CD8-positive, alpha-beta memory T cell (primary cell): ENCODE measurements at regions not wholly inside any gene's neighbourhood (a gene's known extent, or its start where the extent isn't known, plus 50 kb on each side); places are given as distances from the start of the nearest gene placed in this dataset.

ENCODE experiments used
- CTCF ChIA-PET: fragments of 350-600 bp; sonication (Branson Sonifier 250); formaldehyde crosslinking; loops from one replicate; lab custom pipeline; 2021; ENCODE audit warnings: antibody characterized with exemption; lab: Charles Lee
- POLR2A ChIA-PET: fragments of 350-600 bp; sonication (Branson Sonifier 250); formaldehyde crosslinking; loops from one replicate; lab custom pipeline; 2021; ENCODE audit warnings: antibody characterized with exemption; lab: Charles Lee
- DNase-seq, 5 donors: peaks; one replicate each; pipeline versions ENCODE4 v3.0.0 to v3.0.0-alpha.2; 2020 to 2022; ENCODE audit warnings: mixed read lengths in 1 of 5
- H3K27ac ChIP-seq: one replicate; pipeline ENCODE4 v1.7.0; 2013; ENCODE audit warnings: low read depth, mild to moderate bottlenecking, low read length, moderate library complexity
- H3K27me3 ChIP-seq: 2 replicates; pipeline ENCODE4 v1.7.0; 2013; ENCODE audit warnings: low read length, mild to moderate bottlenecking; ENCODE audit not compliant: insufficient read depth, poor library complexity, severe bottlenecking
- H3K36me3 ChIP-seq: 2 replicates; pipeline ENCODE4 v1.7.0; 2013; ENCODE audit warnings: mild to moderate bottlenecking, low read length, moderate library complexity; ENCODE audit not compliant: insufficient read depth
- H3K4me1 ChIP-seq: 2 replicates; pipeline ENCODE4 v1.7.0; 2013; ENCODE audit warnings: mild to moderate bottlenecking, low read length, moderate library complexity; ENCODE audit not compliant: insufficient read depth
- H3K4me3 ChIP-seq: 2 replicates; pipeline ENCODE4 v1.7.0; 2013; ENCODE audit warnings: mild to moderate bottlenecking, low read length
- H3K9me3 ChIP-seq: 2 replicates; pipeline ENCODE4 v1.7.0; 2013; ENCODE audit warnings: mild to moderate bottlenecking, low read length
- H3K27ac Mint-ChIP-seq, 8 donors: one replicate each; pipeline ENCODE4 v1.8.0; 2020 to 2021; ENCODE audit warnings: mixed read lengths in 8 of 8, mild to moderate bottlenecking in 6 of 8, inconsistent platforms in 3 of 8, moderate library complexity in 3 of 8
- H3K27me3 Mint-ChIP-seq, 2 donors: one replicate each; pipeline ENCODE4 v1.8.0; 2020 to 2021; ENCODE audit warnings: mixed read lengths in 2 of 2, mild to moderate bottlenecking in 1 of 2, moderate library complexity in 1 of 2
- H3K36me3 Mint-ChIP-seq, 3 donors: one replicate each; pipeline ENCODE4 v1.8.0; 2020 to 2021; ENCODE audit warnings: mixed read lengths in 3 of 3, inconsistent platforms in 1 of 3, mild to moderate bottlenecking in 1 of 3
- H3K4me1 Mint-ChIP-seq, 3 donors: one replicate each; pipeline ENCODE4 v1.8.0; 2020 to 2021; ENCODE audit warnings: mixed read lengths in 3 of 3, inconsistent platforms in 1 of 3, mild to moderate bottlenecking in 1 of 3
- H3K4me3 Mint-ChIP-seq, 7 donors: one replicate each; pipeline ENCODE4 v1.8.0; 2020 to 2021; ENCODE audit warnings: mixed read lengths in 7 of 7, mild to moderate bottlenecking in 6 of 7, moderate library complexity in 4 of 7, inconsistent platforms in 2 of 7
- H3K9me3 Mint-ChIP-seq, 5 donors: one replicate each; pipeline ENCODE4 v1.8.0; 2020 to 2022; ENCODE audit warnings: mixed read lengths in 5 of 5, mild to moderate bottlenecking in 3 of 5, moderate library complexity in 2 of 5, inconsistent platforms in 1 of 5

DNA sequence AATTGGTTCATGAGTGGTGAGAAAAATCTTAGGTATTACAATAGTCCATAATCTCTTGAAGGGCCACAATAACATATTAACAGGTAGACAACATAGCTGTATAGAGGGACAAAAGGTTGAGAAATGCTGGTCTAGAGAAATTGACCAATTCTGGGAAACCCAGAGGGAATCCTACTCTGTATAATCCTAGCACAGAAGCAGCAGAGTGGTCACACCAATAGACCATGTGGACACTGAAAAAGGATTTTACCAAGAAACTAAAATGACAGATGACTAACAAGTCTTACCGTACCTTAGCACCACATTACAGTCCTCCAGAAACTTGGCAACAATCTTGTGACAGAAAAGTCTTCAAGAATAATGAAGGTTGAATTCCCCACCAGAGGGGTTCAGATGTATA is 169.1 kb upstream of the PCDH18 start:
- no peak overlapping the region for H3K27ac ChIP-seq
- H3K9me3 Mint-ChIP-seq, result peaks cover 5 to 13% (median 8%) of the 10 kb centered on the region in 5 donors
- H3K36me3 Mint-ChIP-seq, result no peaks in the 10 kb centered on the region
- ChIA-PET POLR2A (no interaction called here), CTCF (no interaction called here)
- H3K27me3 ChIP-seq, result no peaks in the 10 kb centered on the region
- H3K27ac Mint-ChIP-seq, result no peak overlapping the region
- no peak for DNase-seq
- no peaks in the 10 kb centered on the region for H3K9me3 ChIP-seq
- H3K4me1 ChIP-seq, result no peaks in the 10 kb centered on the region
- no peak overlapping the region for H3K4me3 Mint-ChIP-seq
- no peaks in the 10 kb centered on the region for H3K4me1 Mint-ChIP-seq
- H3K4me3 ChIP-seq, result no peak overlapping the region
- no peaks in the 10 kb centered on the region for H3K36me3 ChIP-seq
- H3K27me3 Mint-ChIP-seq, result peaks cover 0 to 1% of the 10 kb centered on the region in 2 donors

DNA sequence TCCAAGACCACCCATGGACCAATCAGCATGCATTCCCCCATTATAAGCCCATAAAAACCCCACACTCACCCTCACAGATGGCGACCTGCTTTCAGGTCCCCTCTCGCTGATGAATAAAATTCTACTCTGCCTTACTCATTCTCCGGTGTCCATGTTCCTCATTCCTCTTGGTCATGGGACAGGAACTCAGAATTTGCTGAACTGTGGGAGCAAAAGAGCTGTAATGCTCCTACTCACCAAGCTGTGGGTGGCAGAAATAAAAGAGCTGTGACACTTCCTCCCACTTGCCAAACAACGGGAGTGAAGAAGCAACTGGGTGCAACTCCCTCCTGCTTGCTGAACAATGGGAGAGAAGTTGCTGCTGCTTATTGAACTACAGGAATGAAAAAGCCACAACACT is 168.5 kb upstream of the PCDH18 start:
- peaks cover 6 to 12% (median 9%) of the 10 kb centered on the region in 5 donors for H3K9me3 Mint-ChIP-seq
- H3K4me3 Mint-ChIP-seq, result no peak overlapping the region
- POLR2A ChIA-PET, result no interaction called here
- Histone ChIP-seq H3K27me3 (no peaks in the 10 kb centered on the region), H3K4me1 (no peaks in the 10 kb centered on the region), H3K36me3 (no peaks in the 10 kb centered on the region), H3K27ac (no peak overlapping the region), H3K9me3 (no peaks in the 10 kb centered on the region), H3K4me3 (no peak overlapping the region)
- CTCF ChIA-PET, result interaction anchor here (1.5 kb wide), 1 partner anchor 16 kb away, joined by 3 read pairs; no protein-coding TSS in a partner anchor
- no peak overlapping the region for H3K27ac Mint-ChIP-seq
- DNase-seq, result no peak
- H3K36me3 Mint-ChIP-seq, result no peaks in the 10 kb centered on the region
- H3K4me1 Mint-ChIP-seq, result no peaks in the 10 kb centered on the region
- H3K27me3 Mint-ChIP-seq, result no peaks in the 10 kb centered on the region

DNA sequence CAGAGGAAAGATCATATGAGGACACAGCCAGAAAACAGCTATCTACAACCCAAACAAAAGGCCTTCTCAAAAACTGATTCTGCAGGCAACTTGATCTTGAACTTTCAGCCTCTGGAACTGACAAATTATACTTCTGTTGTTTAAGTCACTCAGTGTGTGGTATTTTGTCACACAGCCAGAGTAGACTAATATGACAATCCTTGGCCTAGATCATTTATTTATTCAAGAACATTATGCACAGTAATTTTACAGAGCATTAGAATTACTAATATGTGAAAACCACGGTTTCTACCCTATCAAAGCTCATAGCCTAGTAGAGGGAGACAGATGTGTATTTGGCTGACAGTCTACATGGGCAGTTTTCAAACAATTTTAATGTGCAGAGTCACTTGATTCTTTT is 167.8 kb upstream of the PCDH18 start:
- H3K27ac ChIP-seq, result no peak overlapping the region
- Mint-ChIP-seq H3K4me1 (no peaks in the 10 kb centered on the region), H3K36me3 (no peaks in the 10 kb centered on the region), H3K4me3 (no peak overlapping the region), H3K27ac (no peak overlapping the region), H3K27me3 (no peaks in the 10 kb centered on the region), H3K9me3 (peaks cover 6 to 17% (median 11%) of the 10 kb centered on the region in 5 donors)
- no peaks in the 10 kb centered on the region for H3K4me1 ChIP-seq
- H3K9me3 ChIP-seq, result no peaks in the 10 kb centered on the region
- no peak for DNase-seq
- ChIA-PET CTCF (interaction anchor here (1.5 kb wide), 1 partner anchor 15 kb away, joined by 3 read pairs; no protein-coding TSS in a partner anchor), POLR2A (no interaction called here)
- no peaks in the 10 kb centered on the region for H3K36me3 ChIP-seq
- H3K4me3 ChIP-seq, result no peak overlapping the region
- no peaks in the 10 kb centered on the region for H3K27me3 ChIP-seq

DNA sequence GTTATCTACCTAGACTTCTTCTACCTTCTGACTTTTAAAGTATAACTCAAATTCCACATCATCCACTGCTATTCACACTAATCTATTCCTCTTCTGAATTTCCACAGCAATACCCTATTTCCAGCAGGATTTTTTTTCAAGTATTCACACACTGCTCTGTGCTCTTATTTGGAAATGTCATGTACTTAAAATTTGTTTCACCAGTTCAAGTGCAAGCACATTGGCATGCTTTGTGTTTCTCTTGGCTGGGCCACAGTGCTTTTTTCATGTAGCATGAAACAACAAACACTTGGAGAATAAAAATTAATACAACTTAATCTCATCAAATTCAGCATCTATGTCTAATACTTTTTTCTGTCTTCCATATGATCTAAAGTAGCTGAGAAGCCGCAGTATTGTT is 161.8 kb upstream of the PCDH18 start:
- no peaks in the 10 kb centered on the region for H3K4me1 Mint-ChIP-seq
- H3K27ac Mint-ChIP-seq, result no peak overlapping the region
- Histone ChIP-seq H3K27me3 (no peaks in the 10 kb centered on the region), H3K36me3 (no peaks in the 10 kb centered on the region), H3K27ac (no peak overlapping the region), H3K4me1 (no peaks in the 10 kb centered on the region), H3K4me3 (no peak overlapping the region), H3K9me3 (no peaks in the 10 kb centered on the region)
- ChIA-PET POLR2A (no interaction called here), CTCF (no interaction called here)
- peaks cover 5 to 17% (median 10%) of the 10 kb centered on the region in 5 donors for H3K9me3 Mint-ChIP-seq
- H3K27me3 Mint-ChIP-seq, result no peaks in the 10 kb centered on the region
- DNase-seq, result no peak
- no peaks in the 10 kb centered on the region for H3K36me3 Mint-ChIP-seq
- H3K4me3 Mint-ChIP-seq, result no peak overlapping the region

DNA sequence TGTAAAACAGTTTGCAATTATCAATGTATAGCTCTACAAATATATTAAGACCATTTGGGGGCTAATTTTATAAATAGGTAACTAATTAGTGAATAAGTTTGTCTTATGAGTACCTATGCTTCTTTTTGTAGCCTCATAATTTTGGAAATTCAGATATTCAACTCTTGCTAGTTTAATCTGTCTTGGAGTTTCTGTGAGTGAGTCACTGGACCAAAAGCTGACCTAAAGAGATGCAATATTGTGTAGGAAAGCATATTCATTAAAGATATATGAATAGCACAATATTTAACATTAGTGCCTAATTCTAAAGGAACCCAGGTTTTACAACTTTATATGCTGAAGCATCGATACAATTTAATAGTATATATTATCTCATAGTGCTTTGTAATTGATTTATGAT is 161.3 kb upstream of the PCDH18 start:
- Mint-ChIP-seq H3K4me1 (no peaks in the 10 kb centered on the region), H3K27me3 (no peaks in the 10 kb centered on the region), H3K36me3 (no peaks in the 10 kb centered on the region), H3K27ac (no peak overlapping the region), H3K4me3 (no peak overlapping the region), H3K9me3 (peaks cover 4 to 17% (median 10%) of the 10 kb centered on the region in 5 donors)
- H3K9me3 ChIP-seq, result no peaks in the 10 kb centered on the region
- H3K27ac ChIP-seq, result no peak overlapping the region
- no peaks in the 10 kb centered on the region for H3K4me1 ChIP-seq
- DNase-seq, result no peak
- H3K27me3 ChIP-seq, result no peaks in the 10 kb centered on the region
- no peak overlapping the region for H3K4me3 ChIP-seq
- POLR2A ChIA-PET, result no interaction called here
- H3K36me3 ChIP-seq, result no peaks in the 10 kb centered on the region
- CTCF ChIA-PET, result no interaction called here

DNA sequence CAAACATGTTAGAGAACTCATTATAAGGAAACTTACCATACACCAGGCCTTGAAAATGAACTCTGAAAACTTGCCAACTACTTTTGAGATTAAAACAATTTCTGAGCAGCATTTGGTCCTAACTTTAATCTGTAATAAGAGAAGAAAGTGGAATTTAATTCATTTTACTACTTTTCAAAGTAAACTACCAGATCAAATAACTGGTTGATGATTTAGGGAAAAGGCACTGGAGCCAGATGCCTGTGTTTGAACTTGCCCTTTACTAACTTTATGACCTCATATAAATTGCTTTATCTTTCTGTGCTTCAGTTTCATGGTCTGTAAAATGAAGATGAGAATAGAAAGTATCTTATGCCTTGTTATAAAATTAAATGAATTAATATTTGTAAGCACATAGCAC is 159.9 kb upstream of the PCDH18 start:
- Histone ChIP-seq H3K9me3 (no peaks in the 10 kb centered on the region), H3K27ac (no peak overlapping the region), H3K36me3 (no peaks in the 10 kb centered on the region), H3K27me3 (no peaks in the 10 kb centered on the region), H3K4me3 (no peak overlapping the region), H3K4me1 (no peaks in the 10 kb centered on the region)
- DNase-seq, result no peak
- ChIA-PET POLR2A (no interaction called here), CTCF (no interaction called here)
- Mint-ChIP-seq H3K4me3 (no peak overlapping the region), H3K27me3 (no peaks in the 10 kb centered on the region), H3K9me3 (peaks cover 0 to 17% (median 9%) of the 10 kb centered on the region in 5 donors), H3K27ac (no peak overlapping the region), H3K36me3 (no peaks in the 10 kb centered on the region), H3K4me1 (no peaks in the 10 kb centered on the region)

DNA sequence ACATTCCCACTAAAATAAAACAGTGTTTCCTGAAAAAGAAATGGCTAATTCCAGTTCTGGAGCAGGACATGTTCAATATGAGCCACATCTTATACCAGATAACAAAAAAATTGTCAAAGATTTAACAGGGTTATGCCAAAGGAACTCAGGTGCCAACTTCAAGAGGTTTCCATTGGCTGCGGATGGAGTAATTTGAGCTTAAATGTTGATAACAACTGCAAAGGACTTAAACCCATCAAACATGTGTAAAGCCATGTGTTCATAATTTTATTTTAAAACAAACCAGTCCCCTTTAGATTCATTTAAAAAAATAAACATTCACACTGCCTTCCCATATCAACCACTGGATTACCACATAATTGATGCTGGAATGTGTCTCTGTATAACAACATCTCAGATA is 156.4 kb upstream of the PCDH18 start:
- DNase-seq, result no peak
- no peaks in the 10 kb centered on the region for H3K27me3 ChIP-seq
- no peak overlapping the region for H3K4me3 Mint-ChIP-seq
- no peak overlapping the region for H3K27ac ChIP-seq
- CTCF ChIA-PET, result no interaction called here
- H3K4me1 ChIP-seq, result no peaks in the 10 kb centered on the region
- peaks cover 2 to 18% (median 5%) of the 10 kb centered on the region in 5 donors for H3K9me3 Mint-ChIP-seq
- no peak overlapping the region for H3K27ac Mint-ChIP-seq
- no peaks in the 10 kb centered on the region for H3K9me3 ChIP-seq
- H3K36me3 ChIP-seq, result no peaks in the 10 kb centered on the region
- no peak overlapping the region for H3K4me3 ChIP-seq
- no peaks in the 10 kb centered on the region for H3K4me1 Mint-ChIP-seq
- POLR2A ChIA-PET, result no interaction called here
- H3K36me3 Mint-ChIP-seq, result no peaks in the 10 kb centered on the region
- no peaks in the 10 kb centered on the region for H3K27me3 Mint-ChIP-seq

DNA sequence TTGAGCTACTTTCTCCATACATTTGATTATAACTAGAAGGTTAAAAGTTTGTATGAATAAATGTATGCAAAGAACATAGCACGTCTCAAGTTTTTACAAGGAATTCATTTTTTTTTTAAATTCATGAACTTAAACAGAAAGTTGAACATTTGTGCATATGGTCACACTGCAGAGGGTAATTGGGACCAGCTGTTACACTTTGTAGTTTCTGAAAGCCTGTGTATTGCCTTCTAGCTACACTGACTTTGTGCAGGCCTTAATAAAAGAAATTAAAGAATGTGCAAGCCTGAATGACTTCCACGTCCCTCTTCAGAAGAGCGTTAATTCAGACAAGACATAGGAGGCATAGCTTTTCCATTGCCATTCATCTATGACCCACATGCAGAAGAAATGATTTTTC is 153.1 kb upstream of the PCDH18 start:
- H3K27me3 ChIP-seq, result no peaks in the 10 kb centered on the region
- no peak overlapping the region for H3K27ac ChIP-seq
- no peaks in the 10 kb centered on the region for H3K27me3 Mint-ChIP-seq
- H3K36me3 ChIP-seq, result no peaks in the 10 kb centered on the region
- DNase-seq, result no peak
- no peak overlapping the region for H3K4me3 Mint-ChIP-seq
- H3K27ac Mint-ChIP-seq, result no peak overlapping the region
- peaks cover 0 to 9% (median 2%) of the 10 kb centered on the region in 5 donors for H3K9me3 Mint-ChIP-seq
- H3K4me1 ChIP-seq, result no peaks in the 10 kb centered on the region
- POLR2A ChIA-PET, result no interaction called here
- H3K4me1 Mint-ChIP-seq, result no peaks in the 10 kb centered on the region
- CTCF ChIA-PET, result interaction anchor here (0.9 kb wide), 1 partner anchor 15 kb away, joined by 3 read pairs; no protein-coding TSS in a partner anchor
- no peaks in the 10 kb centered on the region for H3K36me3 Mint-ChIP-seq
- no peak overlapping the region for H3K4me3 ChIP-seq
- no peaks in the 10 kb centered on the region for H3K9me3 ChIP-seq

DNA sequence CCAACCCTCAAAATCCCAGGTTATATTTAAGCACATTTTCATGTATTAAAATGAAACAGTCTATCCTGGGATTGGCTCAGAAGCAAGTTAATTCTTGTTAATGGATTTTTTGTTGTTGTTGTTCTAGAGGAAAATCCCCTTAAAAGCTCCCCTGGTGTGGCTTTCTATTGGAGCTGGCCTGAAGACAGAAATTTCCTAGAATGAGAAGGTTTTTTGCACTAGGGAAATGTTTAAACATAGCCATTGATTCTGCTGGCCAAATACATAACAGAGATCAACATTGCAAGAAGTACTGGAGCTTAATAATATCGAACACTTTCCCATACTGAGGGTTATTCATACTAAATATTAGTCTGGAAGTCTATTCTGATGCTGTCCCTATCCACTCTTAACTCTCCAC is 148.8 kb upstream of the PCDH18 start:
- Histone ChIP-seq H3K9me3 (no peaks in the 10 kb centered on the region), H3K4me3 (no peak overlapping the region), H3K27me3 (no peaks in the 10 kb centered on the region), H3K27ac (no peak overlapping the region), H3K4me1 (no peaks in the 10 kb centered on the region), H3K36me3 (no peaks in the 10 kb centered on the region)
- H3K27me3 Mint-ChIP-seq, result no peaks in the 10 kb centered on the region
- POLR2A ChIA-PET, result no interaction called here
- H3K4me1 Mint-ChIP-seq, result no peaks in the 10 kb centered on the region
- no peak overlapping the region for H3K27ac Mint-ChIP-seq
- no peaks in the 10 kb centered on the region for H3K36me3 Mint-ChIP-seq
- peaks cover 2 to 15% (median 4%) of the 10 kb centered on the region in 5 donors for H3K9me3 Mint-ChIP-seq
- no peak overlapping the region for H3K4me3 Mint-ChIP-seq
- CTCF ChIA-PET, result no interaction called here
- no peak for DNase-seq
